K562 (cell line): ENCODE measurements at regions not wholly inside any gene's neighbourhood (a gene's known extent, or its start where the extent isn't known, plus 50 kb on each side); places are given as distances from the start of the nearest gene placed in this dataset.
A peak's percentile ranks its signal among the peaks of the same experiment; 100 is the strongest.

Experiments
- ATAC-seq: fragments of 200-7000 bp; cut with Tn5 transposase; 3 replicates; pipeline ENCODE4 v1.9.1; 2020; ENCODE audit warnings: moderate library complexity
- BruUV-seq: library from RNA; stranded (reverse); fragments of 400-500 nt; replicated peaks from 2 replicates; lab custom pipeline; 2021; lab: Mats Ljungman, UMichigan
- CTCF ChIA-PET: fragments of 300-600 bp; formaldehyde crosslinking; extraction: SDS; loops from one replicate; lab custom pipeline; 2021; ENCODE audit warnings: low intra/inter-chr PET ratio; lab: Yijun Ruan, JAX
- POLR2A ChIA-PET: fragments of 300-600, 350-650 bp; sonication (Branson Sonifier 250); formaldehyde crosslinking; extraction: SDS; loops from one replicate; lab custom pipeline; 2021; ENCODE audit warnings: antibody characterized with exemption, inconsistent platforms; lab: Yijun Ruan, JAX
- DNase-seq, 4 experiments: peaks; one replicate each; pipeline versions ENCODE4 v3.0.0 to v3.0.0-alpha.2; 2011 to 2018; ENCODE audit warnings: low spot score in 3 of 4, mixed read lengths in 3 of 4; ENCODE audit errors: extremely low read depth in 1 of 4
- FAIRE-seq: peaks from 2 replicates; lab custom pipeline; 2011; peaks lifted over from hg19 to GRCh38; lab: Jason Lieb, UNC
- H2AFZ ChIP-seq: 2 replicates; pipeline ENCODE4 v1.6.0; 2011; ENCODE audit warnings: low read depth, low read length, control low read depth, inconsistent platforms
- H3K27ac ChIP-seq: fragments of 200-600 bp; 3 replicates; pipeline ENCODE4 v1.8.0; 2011; ENCODE audit warnings: low read depth, mild to moderate bottlenecking, control low read depth, inconsistent platforms, low read length, moderate library complexity, mixed read lengths; ENCODE audit errors: extremely low read depth
- H3K27me3 ChIP-seq, 2 experiments: fragments of 300-600 bp in 1 of 2; 2 replicates in 1 of 2; 3 replicates in 1 of 2; pipeline versions ENCODE4 v1.6.0 to v1.8.0; 2011; ENCODE audit warnings: inconsistent platforms in 2 of 2, low read length in 2 of 2, mild to moderate bottlenecking in 1 of 2, mixed read lengths in 1 of 2, moderate library complexity in 1 of 2; ENCODE audit not compliant: control insufficient read depth in 2 of 2, insufficient read depth in 2 of 2
- H3K36me3 ChIP-seq: fragments of 300-600 bp; 3 replicates; pipeline ENCODE4 v1.8.0; 2011; ENCODE audit warnings: mild to moderate bottlenecking, low read length, inconsistent platforms; ENCODE audit not compliant: control insufficient read depth, insufficient read depth
- H3K4me1 ChIP-seq, 2 experiments: fragments of 200-600 bp in 1 of 2; replicated peaks in 1 of 2; 2 replicates in 1 of 2; 3 replicates in 1 of 2; pipeline versions ENCODE4 v1.5.1 to v1.8.0; 2011; ENCODE audit warnings: inconsistent platforms in 2 of 2, low read length in 2 of 2, mild to moderate bottlenecking in 1 of 2, mixed read lengths in 1 of 2, moderate library complexity in 1 of 2; ENCODE audit not compliant: control insufficient read depth in 2 of 2, insufficient read depth in 2 of 2
- H3K4me2 ChIP-seq: 2 replicates; pipeline ENCODE4 v1.6.1; 2011; ENCODE audit warnings: low read length, control low read depth, inconsistent platforms, mixed read lengths; ENCODE audit not compliant: insufficient read depth
- H3K4me3 ChIP-seq: fragments of 200-600 bp; sonication (generic), shearing (Covaris generic); 2 replicates; pipeline ENCODE4 v1.5.1; 2016; ENCODE audit warnings: control low read depth, inconsistent platforms
- H3K79me2 ChIP-seq: fragments of 200-600 bp; 3 replicates; pipeline ENCODE4 v1.8.0; 2011; ENCODE audit warnings: low read length, inconsistent platforms; ENCODE audit not compliant: control insufficient read depth, insufficient read depth
- H3K9ac ChIP-seq, 2 experiments: 2 replicates each; pipeline versions ENCODE4 v1.6.0 to v1.6.1; 2011; ENCODE audit warnings: low read depth in 2 of 2, low read length in 2 of 2, control low read depth in 1 of 2, inconsistent platforms in 1 of 2, mild to moderate bottlenecking in 1 of 2, mixed read lengths in 1 of 2; ENCODE audit not compliant: insufficient read depth in 1 of 2
- H3K9me1 ChIP-seq: one replicate; pipeline ENCODE4 v1.6.0; 2011; ENCODE audit warnings: inconsistent platforms, mild to moderate bottlenecking, low read length, moderate library complexity; ENCODE audit not compliant: control insufficient read depth, insufficient read depth
- H3K9me3 ChIP-seq: replicated peaks from 2 replicates; pipeline ENCODE4 v1.5.1; 2011; ENCODE audit warnings: low read depth, low read length, inconsistent platforms; ENCODE audit not compliant: control insufficient read depth, insufficient read depth
- H4K20me1 ChIP-seq: replicated peaks from 2 replicates; pipeline ENCODE4 v1.6.1; 2011; ENCODE audit warnings: low read length, inconsistent platforms, mixed read lengths; ENCODE audit not compliant: control insufficient read depth, insufficient read depth
- C11orf30 ChIP-seq: fragments of 450-650 bp; IDR thresholded peaks from 2 replicates; pipeline ENCODE4 v1.6.1; 2016; ENCODE audit warnings: low read depth, mild to moderate bottlenecking
- CEBPB ChIP-seq: fragments of 450-650 bp; IDR thresholded peaks from 2 replicates; pipeline ENCODE4 v1.6.1; 2016; ENCODE audit warnings: missing genetic modification characterization, missing compliant biosample characterization
- E2F6 ChIP-seq, 2 experiments: IDR thresholded peaks; 2 replicates each; pipeline ENCODE4 v1.6.1; 2011; ENCODE audit warnings: borderline replicate concordance in 1 of 2, control low read depth in 1 of 2, low read depth in 1 of 2, low read length in 1 of 2, mild to moderate bottlenecking in 1 of 2, mixed read lengths in 1 of 2, moderate library complexity in 1 of 2; ENCODE audit not compliant: insufficient read depth in 1 of 2, insufficient read length in 1 of 2, poor library complexity in 1 of 2, severe bottlenecking in 1 of 2; ENCODE audit errors: extremely low read depth in 1 of 2
- ESRRA ChIP-seq: fragments of 450-650 bp; IDR thresholded peaks from 2 replicates; pipeline ENCODE4 v1.6.1; 2014; ENCODE audit warnings: low read depth, mild to moderate bottlenecking, moderate library complexity, borderline replicate concordance
- ETS2 ChIP-seq: IDR thresholded peaks from 2 replicates; pipeline ENCODE4 v1.6.1; 2016; ENCODE audit warnings: borderline replicate concordance, missing genetic modification characterization, mild to moderate bottlenecking, moderate library complexity, missing compliant biosample characterization; ENCODE audit not compliant: poor library complexity, severe bottlenecking
- FOXK2 ChIP-seq, 2 experiments: fragments of 450-650 bp; IDR thresholded peaks in 1 of 2; conservative IDR thresholded peaks in 1 of 2; 2 replicates each; pipeline ENCODE4 v1.6.1; 2016; ENCODE audit warnings: low read depth in 2 of 2, mild to moderate bottlenecking in 1 of 2
- GABPB1 ChIP-seq: sonication (generic); formaldehyde crosslinking; IDR thresholded peaks from 2 replicates; pipeline ENCODE4 v1.8.0; 2022; ENCODE audit warnings: mild to moderate bottlenecking, missing genetic modification reagents
- PTTG1 ChIP-seq: fragments of 450-650 bp; IDR thresholded peaks from 2 replicates; pipeline ENCODE4 v1.6.1; 2016; ENCODE audit warnings: low read depth, mild to moderate bottlenecking, missing genetic modification characterization, missing compliant biosample characterization
- PURB ChIP-seq: sonication (generic); formaldehyde crosslinking; IDR thresholded peaks from 2 replicates; pipeline ENCODE4 v1.9.0; 2021; ENCODE audit warnings: low read depth, mild to moderate bottlenecking, missing genetic modification reagents
- SMAD2 ChIP-seq: fragments of 150-350 bp; IDR thresholded peaks from 2 replicates; pipeline ENCODE4 v1.6.1; 2014; ENCODE audit warnings: low read depth, mild to moderate bottlenecking, low read length
- SP2 ChIP-seq: IDR thresholded peaks from 2 replicates; pipeline ENCODE4 v1.6.1; 2011; ENCODE audit warnings: mild to moderate bottlenecking, low read depth, low read length, moderate library complexity; ENCODE audit not compliant: poor library complexity, severe bottlenecking; ENCODE audit errors: extremely low read depth
- SPI1 ChIP-seq: IDR thresholded peaks from 2 replicates; pipeline ENCODE4 v1.6.1; 2011; ENCODE audit warnings: low read depth, low read length, control low read depth, borderline replicate concordance
- SUPT5H ChIP-seq: fragments of 450-650 bp; IDR thresholded peaks from 2 replicates; pipeline ENCODE4 v1.6.1; 2016
- YBX1 ChIP-seq: fragments of 450-650 bp; IDR thresholded peaks from 2 replicates; pipeline ENCODE4 v1.7.1; 2016; ENCODE audit warnings: mild to moderate bottlenecking
- ZBED1 ChIP-seq: IDR thresholded peaks from 2 replicates; pipeline ENCODE4 v1.6.1; 2014
- ZNF354B ChIP-seq: fragments of 250-450 bp; sonication (Bioruptor Pico); IDR thresholded peaks from 2 replicates; pipeline ENCODE4 v1.4.0; 2020
- WGBS: fragments of 100-300 bp; shearing (Covaris generic); methylation state at CpG from one replicate; pipeline ENCODE4 v1.1.6; 2016; ENCODE audit warnings: low coverage, mixed read lengths; ENCODE audit not compliant: insufficient coverage; ENCODE audit errors: missing lambda C conversion rate; 5-methylcytosine and 5-hydroxymethylcytosine counted together
- in situ Hi-C: fragments of 300-500 bp; cut with MboI; formaldehyde crosslinking; loops from 4 replicates; pipeline ENCODE4 v1.15.0; 2018; ENCODE audit warnings: inconsistent platforms, mixed read lengths
- intact Hi-C: fragments of 100-400 bp; cut with micrococcal nuclease; formaldehyde crosslinking; loops from 2 replicates; pipeline ENCODE4 v1.14.2; 2022
- TF ChIP-seq, protein P1 (sequence below): sonication (generic); formaldehyde crosslinking; IDR thresholded peaks from 2 replicates; pipeline ENCODE4 v1.8.1; 2022; ENCODE audit warnings: missing genetic modification reagents

- H3K36me3 ChIP-seq = no peaks in the 10 kb centered on the region
- H3K9me3 ChIP-seq = no peaks in the 10 kb centered on the region
- FAIRE-seq (no peak), ATAC-seq (peak; percentile 35), DNase-seq (no peak)
- TF ChIP-seq ETS2 (no peak), E2F6 (IDR thresholded peaks at IDR 0.05; ENCODE audit: borderline replicate concordance in 1 of 2, extremely low read depth in 1 of 2, insufficient read depth in 1 of 2, insufficient read length in 1 of 2, low read depth in 1 of 2, low read length in 1 of 2, poor library complexity in 1 of 2, severe bottlenecking in 1 of 2) (no peak), FOXK2 (conservative IDR thresholded peaks at IDR 0.05 in 1 of 2, IDR thresholded peaks at IDR 0.05 in 1 of 2; ENCODE audit: low read depth in 2 of 2) (no peak), ZNF354B (no peak), ZBED1 (no peak), SUPT5H (no peak), YBX1 (no peak), SPI1 (no peak), PURB (CRISPR knock-in tag) (no peak), CEBPB (tag) (no peak), C11orf30 (no peak), PTTG1 (tag) (no peak), GABPB1 (CRISPR knock-in tag) (no peak), ESRRA (no peak), SMAD2 (no peak), SP2 (no peak)
- TF ChIP-seq, protein P1, sequence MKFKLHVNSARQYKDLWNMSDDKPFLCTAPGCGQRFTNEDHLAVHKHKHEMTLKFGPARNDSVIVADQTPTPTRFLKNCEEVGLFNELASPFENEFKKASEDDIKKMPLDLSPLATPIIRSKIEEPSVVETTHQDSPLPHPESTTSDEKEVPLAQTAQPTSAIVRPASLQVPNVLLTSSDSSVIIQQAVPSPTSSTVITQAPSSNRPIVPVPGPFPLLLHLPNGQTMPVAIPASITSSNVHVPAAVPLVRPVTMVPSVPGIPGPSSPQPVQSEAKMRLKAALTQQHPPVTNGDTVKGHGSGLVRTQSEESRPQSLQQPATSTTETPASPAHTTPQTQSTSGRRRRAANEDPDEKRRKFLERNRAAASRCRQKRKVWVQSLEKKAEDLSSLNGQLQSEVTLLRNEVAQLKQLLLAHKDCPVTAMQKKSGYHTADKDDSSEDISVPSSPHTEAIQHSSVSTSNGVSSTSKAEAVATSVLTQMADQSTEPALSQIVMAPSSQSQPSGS (CRISPR knock-in tag) = no peak
- in situ Hi-C loops = no loop called here
- 8% methylated on average over 33 of the region's 35 CpGs for WGBS
- peak overlapping the region in 1 of 2 experiments; percentile 35; a peak in 2 of 4 replicates for H3K9ac ChIP-seq
- no peak overlapping the region for H3K4me3 ChIP-seq
- peaks cover 32 to 52% of the 10 kb centered on the region in 2 experiments; a peak in 4 of 5 replicates for H3K27me3 ChIP-seq
- intact Hi-C loops = no loop called here
- H3K4me2 ChIP-seq = no peak overlapping the region
- ChIA-PET CTCF (no interaction called here), POLR2A (interaction anchor here (0.6 kb wide), 1 partner anchor 168 kb away, joined by 3 read pairs; no protein-coding TSS in a partner anchor)
- no peaks in the 10 kb centered on the region for H3K9me1 ChIP-seq
- no TSS peak for BruUV-seq
- no peaks in the 10 kb centered on the region for H3K79me2 ChIP-seq
- no peak overlapping the region for H2AFZ ChIP-seq
- peaks cover 6% of the 10 kb centered on the region; the same call in 1 of the 2 replicates for H4K20me1 ChIP-seq
- H3K4me1 ChIP-seq = peaks cover 0 to 24% of the 10 kb centered on the region in 2 experiments; a peak in 3 of 5 replicates
- no peak overlapping the region for H3K27ac ChIP-seq
Observed at GRCh38 chr5:1652873-1653697, 129.3 kb upstream of the LPCAT1 start.
